ENCODE measurements at regions not wholly inside any gene's neighbourhood (a gene's known extent, or its start where the extent isn't known, plus 50 kb on each side); places are given as distances from the start of the nearest gene placed in this dataset.

GRCh38 chr21:23853796-23854379, 1753.4 kb downstream of the MRPL39 start:
- Histone ChIP-seq H3K36me3 (no peaks in the 10 kb centered on the region), H3K4me3 (no peak overlapping the region), H3K4me1 (no peaks in the 10 kb centered on the region), H3K27ac (no peak overlapping the region), H3K27me3 (no peaks in the 10 kb centered on the region), H3K9me3 (peaks cover 0 to 3% of the 10 kb centered on the region in 2 donors)
- 8 to 25% methylated on average over 1 of the region's 1 CpG for WGBS, 2 donors (ENCODE audit: low coverage in 1 of 2)
- intact Hi-C loops (cut with DNase I; ENCODE audit: low total_unique reads) (no loop called here), in situ Hi-C loops (cut with MboI; ENCODE audit: low pct_ligation_motif_present in 1 of 4, low pct_unique_long_range_greater_than_20kb in 1 of 4, low sequenced_read_pairs in 3 of 4) (no loop called here)
- TF ChIP-seq EP300 (IDR thresholded peaks at IDR 0.05; ENCODE audit: low read depth) (no peak), POLR2A (IDR thresholded peaks at IDR 0.05) (no peak), CTCF (IDR thresholded peaks at IDR 0.05) (peak in 4 of 5 experiments; percentile 12 to 22 (median 20)), POLR2AphosphoS5 (IDR thresholded peaks at IDR 0.05) (no peak)
- no peak for DNase-seq

- no peak overlapping the region for H3K4me3 ChIP-seq
- H3K27ac ChIP-seq = no peak overlapping the region
- DNase-seq = no peak
- no peaks in the 10 kb centered on the region for H3K27me3 ChIP-seq
- H3K36me3 ChIP-seq = no peaks in the 10 kb centered on the region
- intact Hi-C loops (cut with DNase I; ENCODE audit: low total_unique reads) = no loop called here
- TF ChIP-seq CTCF (IDR thresholded peaks at IDR 0.05) (no peak), POLR2A (IDR thresholded peaks at IDR 0.05) (no peak), POLR2AphosphoS5 (IDR thresholded peaks at IDR 0.05) (no peak), EP300 (IDR thresholded peaks at IDR 0.05; ENCODE audit: low read depth) (no peak)
- H3K9me3 ChIP-seq = no peaks in the 10 kb centered on the region
- WGBS, 2 donors (ENCODE audit: low coverage in 1 of 2) = 64 to 72% methylated on average over 3 of the region's 3 CpGs
- in situ Hi-C loops (cut with MboI; ENCODE audit: low pct_ligation_motif_present in 1 of 4, low pct_unique_long_range_greater_than_20kb in 1 of 4, low sequenced_read_pairs in 3 of 4) = loop anchor here in 1 of 4 donors (25.0 kb wide), 1 partner anchor 100 kb away; no protein-coding TSS in a partner anchor
- H3K4me1 ChIP-seq = no peaks in the 10 kb centered on the region
Observed at GRCh38 chr21:23837564-23837963, 1769.7 kb downstream of the MRPL39 start.

- no peaks in the 10 kb centered on the region for H3K4me1 ChIP-seq
- intact Hi-C loops (cut with DNase I; ENCODE audit: low total_unique reads) (no loop called here), in situ Hi-C loops (cut with MboI; ENCODE audit: low pct_ligation_motif_present in 1 of 4, low pct_unique_long_range_greater_than_20kb in 1 of 4, low sequenced_read_pairs in 3 of 4) (no loop called here)
- WGBS, 2 donors (ENCODE audit: low coverage in 1 of 2) = 30 to 41% methylated on average over 3 of the region's 3 CpGs
- no peaks in the 10 kb centered on the region for H3K27me3 ChIP-seq
- H3K9me3 ChIP-seq = peaks cover 0 to 9% of the 10 kb centered on the region in 2 donors
- DNase-seq = no peak
- H3K4me3 ChIP-seq = no peak overlapping the region
- no peak for TF ChIP-seq POLR2A (IDR thresholded peaks at IDR 0.05)
- no peak for TF ChIP-seq EP300 (IDR thresholded peaks at IDR 0.05; ENCODE audit: low read depth)
- no peak for TF ChIP-seq POLR2AphosphoS5 (IDR thresholded peaks at IDR 0.05)
- no peak for TF ChIP-seq CTCF (IDR thresholded peaks at IDR 0.05)
- H3K27ac ChIP-seq = no peak overlapping the region
- H3K36me3 ChIP-seq = no peaks in the 10 kb centered on the region
Observed at GRCh38 chr21:23822760-23823159, 1784.5 kb downstream of the MRPL39 start.

GRCh38 chr21:23817337-23817736, 1789.9 kb downstream of the MRPL39 start:
- 38 to 50% methylated on average over 1 of the region's 1 CpG for WGBS, 2 donors (ENCODE audit: low coverage in 1 of 2)
- intact Hi-C loops (cut with DNase I; ENCODE audit: low total_unique reads) (no loop called here), in situ Hi-C loops (cut with MboI; ENCODE audit: low pct_ligation_motif_present in 1 of 4, low pct_unique_long_range_greater_than_20kb in 1 of 4, low sequenced_read_pairs in 3 of 4) (no loop called here)
- DNase-seq = no peak
- no peak overlapping the region for H3K4me3 ChIP-seq
- no peaks in the 10 kb centered on the region for H3K36me3 ChIP-seq
- H3K9me3 ChIP-seq = peaks cover 0 to 9% of the 10 kb centered on the region in 2 donors
- H3K27me3 ChIP-seq = no peaks in the 10 kb centered on the region
- no peaks in the 10 kb centered on the region for H3K4me1 ChIP-seq
- H3K27ac ChIP-seq = no peak overlapping the region
- no peak for TF ChIP-seq EP300 (IDR thresholded peaks at IDR 0.05; ENCODE audit: low read depth)
- TF ChIP-seq POLR2A (IDR thresholded peaks at IDR 0.05) = no peak

- intact Hi-C loops (cut with DNase I; ENCODE audit: low total_unique reads) = no loop called here
- H3K27ac ChIP-seq = no peak overlapping the region
- H3K4me1 ChIP-seq = no peaks in the 10 kb centered on the region
- H3K27me3 ChIP-seq = no peaks in the 10 kb centered on the region
- no peaks in the 10 kb centered on the region for H3K36me3 ChIP-seq
- H3K9me3 ChIP-seq = peaks cover 0 to 5% of the 10 kb centered on the region in 2 donors
- TF ChIP-seq EP300 (IDR thresholded peaks at IDR 0.05; ENCODE audit: low read depth) (no peak), POLR2A (IDR thresholded peaks at IDR 0.05) (no peak), CTCF (IDR thresholded peaks at IDR 0.05) (no peak), POLR2AphosphoS5 (IDR thresholded peaks at IDR 0.05) (no peak)
- DNase-seq = no peak
- WGBS, 2 donors (ENCODE audit: low coverage in 1 of 2) = 81 to 86% methylated on average over 4 of the region's 4 CpGs
- H3K4me3 ChIP-seq = no peak overlapping the region
- in situ Hi-C loops (cut with MboI; ENCODE audit: low pct_ligation_motif_present in 1 of 4, low pct_unique_long_range_greater_than_20kb in 1 of 4, low sequenced_read_pairs in 3 of 4) = no loop called here
Observed at GRCh38 chr21:23812485-23812884, 1794.8 kb downstream of the MRPL39 start.

All from transverse colon (tissue), 4 donors.